NB4 (cell line): ENCODE measurements at regions not wholly inside any gene's neighbourhood (a gene's known extent, or its start where the extent isn't known, plus 50 kb on each side); places are given as distances from the start of the nearest gene placed in this dataset.

Experiments used
- POLR2A ChIP-seq: IDR thresholded peaks from 2 replicates; pipeline ENCODE4 v1.6.1; 2011; ENCODE audit warnings: mild to moderate bottlenecking; ENCODE audit not compliant: insufficient read length; ENCODE audit errors: extremely low read depth
- TF ChIP-seq, protein P1 (sequence below): IDR thresholded peaks from one replicate; pipeline ENCODE4 v1.5.1; 2012; ENCODE audit warnings: low read depth, low read length

DNA sequence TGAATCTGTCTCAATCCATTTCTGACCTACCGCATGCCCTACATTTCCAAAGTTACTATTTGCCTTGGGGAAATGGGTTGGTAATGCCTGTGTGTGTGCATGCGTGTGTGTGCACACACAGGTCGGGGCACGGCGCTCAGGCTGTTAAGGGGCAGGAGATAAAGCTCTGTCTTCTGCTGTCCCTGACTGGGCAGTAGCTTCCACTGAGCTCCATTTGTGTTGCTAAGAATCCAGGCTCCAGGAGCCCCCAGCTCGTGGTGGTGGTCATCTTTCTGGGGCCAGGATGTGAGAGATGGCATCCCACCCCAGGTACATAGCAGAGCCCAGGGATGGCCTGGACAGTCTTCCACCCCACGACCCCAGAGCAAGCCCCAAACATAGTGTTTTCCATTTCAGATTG lies 66.7 kb upstream of the HS6ST1 start:
- TF ChIP-seq, protein P1, sequence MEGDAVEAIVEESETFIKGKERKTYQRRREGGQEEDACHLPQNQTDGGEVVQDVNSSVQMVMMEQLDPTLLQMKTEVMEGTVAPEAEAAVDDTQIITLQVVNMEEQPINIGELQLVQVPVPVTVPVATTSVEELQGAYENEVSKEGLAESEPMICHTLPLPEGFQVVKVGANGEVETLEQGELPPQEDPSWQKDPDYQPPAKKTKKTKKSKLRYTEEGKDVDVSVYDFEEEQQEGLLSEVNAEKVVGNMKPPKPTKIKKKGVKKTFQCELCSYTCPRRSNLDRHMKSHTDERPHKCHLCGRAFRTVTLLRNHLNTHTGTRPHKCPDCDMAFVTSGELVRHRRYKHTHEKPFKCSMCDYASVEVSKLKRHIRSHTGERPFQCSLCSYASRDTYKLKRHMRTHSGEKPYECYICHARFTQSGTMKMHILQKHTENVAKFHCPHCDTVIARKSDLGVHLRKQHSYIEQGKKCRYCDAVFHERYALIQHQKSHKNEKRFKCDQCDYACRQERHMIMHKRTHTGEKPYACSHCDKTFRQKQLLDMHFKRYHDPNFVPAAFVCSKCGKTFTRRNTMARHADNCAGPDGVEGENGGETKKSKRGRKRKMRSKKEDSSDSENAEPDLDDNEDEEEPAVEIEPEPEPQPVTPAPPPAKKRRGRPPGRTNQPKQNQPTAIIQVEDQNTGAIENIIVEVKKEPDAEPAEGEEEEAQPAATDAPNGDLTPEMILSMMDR: no peak
- no peak for TF ChIP-seq POLR2A
